GM23338 (cell line): ENCODE measurements at regions not wholly inside any gene's neighbourhood (a gene's known extent, or its start where the extent isn't known, plus 50 kb on each side); places are given as distances from the start of the nearest gene placed in this dataset.
A peak's percentile ranks its signal among the peaks of the same experiment; 100 is the strongest.

ENCODE experiments used
- ATAC-seq: fragments of 200-7000 bp; cut with Tn5 transposase; 3 replicates; pipeline ENCODE4 v1.9.1; 2020
- DNase-seq: peaks from one replicate; pipeline ENCODE4 v3.0.0-alpha.2; 2015; ENCODE audit warnings: low spot score
- H2AFZ ChIP-seq: fragments of 200-600 bp; sonication (generic); 2 replicates; pipeline ENCODE4 v1.8.0; 2016; ENCODE audit warnings: antibody characterized with exemption, mild to moderate bottlenecking, moderate library complexity
- H3F3A ChIP-seq: fragments of 200-600 bp; sonication (generic); replicated peaks from 2 replicates; pipeline ENCODE4 v1.8.0; 2017; ENCODE audit warnings: antibody characterized with exemption, mixed run types, low read depth
- H3K27ac ChIP-seq: fragments of 200-600 bp; sonication (generic); 2 replicates; pipeline ENCODE4 v1.6.1; 2016; ENCODE audit warnings: low read depth
- H3K27me3 ChIP-seq: fragments of 200-600 bp; sonication (generic); 2 replicates; pipeline ENCODE4 v1.8.0; 2016; ENCODE audit warnings: mild to moderate bottlenecking, mixed run types, moderate library complexity; ENCODE audit not compliant: insufficient read depth
- H3K36me3 ChIP-seq: fragments of 200-600 bp; sonication (generic); 2 replicates; pipeline ENCODE4 v1.8.0; 2016; ENCODE audit warnings: mild to moderate bottlenecking; ENCODE audit not compliant: insufficient read depth
- H3K4me1 ChIP-seq: fragments of 200-600 bp; sonication (generic); 2 replicates; pipeline ENCODE4 v1.8.0; 2016; ENCODE audit warnings: mild to moderate bottlenecking, moderate library complexity; ENCODE audit not compliant: insufficient read depth
- H3K4me2 ChIP-seq: fragments of 200-600 bp; sonication (generic); 2 replicates; pipeline ENCODE4 v1.7.1; 2017; ENCODE audit warnings: mixed run types
- H3K4me3 ChIP-seq: fragments of 200-600 bp; sonication (generic); 2 replicates; pipeline ENCODE4 v1.6.1; 2016; ENCODE audit warnings: mixed run types
- H3K79me2 ChIP-seq: fragments of 200-600 bp; sonication (generic); replicated peaks from 2 replicates; pipeline ENCODE4 v1.8.0; 2017; ENCODE audit warnings: mild to moderate bottlenecking; ENCODE audit not compliant: insufficient read depth
- H3K9me2 ChIP-seq: fragments of 200-600 bp; sonication (generic); 2 replicates; pipeline ENCODE4 v1.8.0; 2017; ENCODE audit not compliant: insufficient read depth
- H4K20me1 ChIP-seq: fragments of 200-600 bp; sonication (generic); replicated peaks from 2 replicates; pipeline ENCODE4 v1.8.0; 2017; ENCODE audit warnings: mild to moderate bottlenecking; ENCODE audit not compliant: insufficient read depth
- H3K27ac Mint-ChIP-seq: 2 replicates; pipeline ENCODE4 v1.8.0; 2020; ENCODE audit warnings: inconsistent platforms, mild to moderate bottlenecking, moderate library complexity, mixed read lengths
- H3K27me3 Mint-ChIP-seq: 3 replicates; pipeline ENCODE4 v1.8.0; 2022; ENCODE audit warnings: low read depth, mild to moderate bottlenecking, moderate library complexity, mixed read lengths, inconsistent platforms; ENCODE audit not compliant: insufficient read depth, poor library complexity
- H3K36me3 Mint-ChIP-seq: 3 replicates; pipeline ENCODE4 v1.8.0; 2021; ENCODE audit warnings: low read depth, mild to moderate bottlenecking, inconsistent platforms, moderate library complexity, mixed read lengths
- H3K4me1 Mint-ChIP-seq: 3 replicates; pipeline ENCODE4 v1.8.0; 2020; ENCODE audit warnings: mild to moderate bottlenecking, inconsistent platforms, mixed read lengths
- H3K4me3 Mint-ChIP-seq: 3 replicates; pipeline ENCODE4 v1.8.0; 2021; ENCODE audit warnings: moderate library complexity, mild to moderate bottlenecking, inconsistent platforms, mixed read lengths
- H3K9me3 Mint-ChIP-seq: 3 replicates; pipeline ENCODE4 v1.8.0; 2020; ENCODE audit warnings: moderate library complexity, mild to moderate bottlenecking, inconsistent platforms, mixed read lengths
- ETS1 ChIP-seq: IDR thresholded peaks from 2 replicates; pipeline ENCODE4 v1.6.1; 2016; ENCODE audit warnings: antibody characterized with exemption
- EZH2 ChIP-seq: fragments of 200-600 bp; sonication (generic); IDR thresholded peaks from one replicate; pipeline ENCODE4 v1.8.0; 2017; ENCODE audit warnings: antibody characterized with exemption, mild to moderate bottlenecking, low read depth; ENCODE audit not compliant: unreplicated experiment
- NANOG ChIP-seq: IDR thresholded peaks from 2 replicates; pipeline ENCODE4 v1.6.1; 2016; ENCODE audit warnings: antibody characterized with exemption, borderline replicate concordance
- STAT1 ChIP-seq: IDR thresholded peaks from one replicate; pipeline ENCODE4 v1.6.1; 2016; ENCODE audit warnings: antibody characterized with exemption; ENCODE audit not compliant: unreplicated experiment
- ZNF114 ChIP-seq: fragments of 250-450 bp; sonication (Bioruptor Pico); IDR thresholded peaks from 2 replicates; pipeline ENCODE4 v1.5.0; 2020; ENCODE audit warnings: mild to moderate bottlenecking, moderate library complexity
- ZNF462 ChIP-seq: fragments of 250-450 bp; sonication (Bioruptor Pico); IDR thresholded peaks from 2 replicates; pipeline ENCODE4 v1.5.0; 2020; ENCODE audit warnings: mild to moderate bottlenecking, moderate library complexity

GRCh38 chr17:77381731-77382130 lies 241.0 kb downstream of the SEC14L1 start (continued):
- TF ChIP-seq ZNF462 (CRISPR knock-in tag) (no peak), ZNF114 (CRISPR knock-in tag) (no peak)

GRCh38 chr17:77382356-77382911 lies 241.7 kb downstream of the SEC14L1 start:
- Histone ChIP-seq H3K27ac (peak overlapping the region; percentile 87), H4K20me1 (peaks cover 26% of the 10 kb centered on the region)
- peak overlapping the region; percentile 49 for H3K4me3 Mint-ChIP-seq
- TF ChIP-seq ZNF462 (CRISPR knock-in tag), result no peak
- no peak for TF ChIP-seq STAT1
- no peak for TF ChIP-seq NANOG
- TF ChIP-seq ETS1, result no peak
- TF ChIP-seq EZH2, result no peak

More at GRCh38 chr17:77382356-77382911, 241.7 kb downstream of the SEC14L1 start:
- Mint-ChIP-seq H3K9me3 (no peaks in the 10 kb centered on the region), H3K27ac (peak overlapping the region; percentile 94), H3K36me3 (no peaks in the 10 kb centered on the region), H3K4me1 (peaks cover 89% of the 10 kb centered on the region), H3K27me3 (peaks cover 31% of the 10 kb centered on the region)
- H3K79me2 ChIP-seq, result peaks cover 98% of the 10 kb centered on the region
- no peak overlapping the region for H2AFZ ChIP-seq
- peak overlapping the region; percentile 74 for H3K4me2 ChIP-seq
- H3K36me3 ChIP-seq, result no peaks in the 10 kb centered on the region
- ATAC-seq (peak; percentile 47), DNase-seq (no peak)
- H3K9me2 ChIP-seq, result no peaks in the 10 kb centered on the region
- peaks cover 54% of the 10 kb centered on the region for H3K4me1 ChIP-seq
- peak overlapping the region; percentile 23; the same call in 1 of the 2 replicates for H3K4me3 ChIP-seq
- H3F3A ChIP-seq, result no peaks in the 10 kb centered on the region
- no peaks in the 10 kb centered on the region for H3K27me3 ChIP-seq
